ENCODE measurements at regions not wholly inside any gene's neighbourhood (a gene's known extent, or its start where the extent isn't known, plus 50 kb on each side); places are given as distances from the start of the nearest gene placed in this dataset.

GRCh38 chr10:129131457-129132132 is 335.4 kb upstream of the MGMT start:
- no peak for TF ChIP-seq CTCF (IDR thresholded peaks at IDR 0.05; ENCODE audit: insufficient read depth, low read length, poor library complexity, severe bottlenecking)
- no peak for DNase-seq (ENCODE audit: extremely low read depth, insufficient read length)
- H3K27me3 ChIP-seq (replicated peaks; ENCODE audit: control insufficient read depth, insufficient read depth, low read length) = no peaks in the 10 kb centered on the region
- H3K4me3 ChIP-seq (replicated peaks; ENCODE audit: low read depth, low read length) = no peak overlapping the region
- no peaks in the 10 kb centered on the region for H3K36me3 ChIP-seq (ENCODE audit: control insufficient read depth, insufficient read depth, low read length)

- Histone ChIP-seq H3K27me3 (replicated peaks; ENCODE audit: control insufficient read depth, insufficient read depth, low read length) (no peaks in the 10 kb centered on the region), H3K36me3 (ENCODE audit: control insufficient read depth, insufficient read depth, low read length) (no peaks in the 10 kb centered on the region), H3K4me3 (replicated peaks; ENCODE audit: low read depth, low read length) (no peak overlapping the region)
- TF ChIP-seq CTCF (IDR thresholded peaks at IDR 0.05; ENCODE audit: insufficient read depth, low read length, poor library complexity, severe bottlenecking) = no peak
- no peak for DNase-seq (ENCODE audit: extremely low read depth, insufficient read length)
These were observed 333.2 kb upstream of the MGMT start for GRCh38 chr10:129133856-129134255.

GRCh38 chr10:129134371-129134770 is 332.7 kb upstream of the MGMT start:
- H3K36me3 ChIP-seq (ENCODE audit: control insufficient read depth, insufficient read depth, low read length) = no peaks in the 10 kb centered on the region
- no peak for DNase-seq (ENCODE audit: extremely low read depth, insufficient read length)
- no peaks in the 10 kb centered on the region for H3K27me3 ChIP-seq (replicated peaks; ENCODE audit: control insufficient read depth, insufficient read depth, low read length)
- H3K4me3 ChIP-seq (replicated peaks; ENCODE audit: low read depth, low read length) = no peak overlapping the region
- no peak for TF ChIP-seq CTCF (IDR thresholded peaks at IDR 0.05; ENCODE audit: insufficient read depth, low read length, poor library complexity, severe bottlenecking)

- no peaks in the 10 kb centered on the region for H3K27me3 ChIP-seq (replicated peaks; ENCODE audit: control insufficient read depth, insufficient read depth, low read length)
- TF ChIP-seq CTCF (IDR thresholded peaks at IDR 0.05; ENCODE audit: insufficient read depth, low read length, poor library complexity, severe bottlenecking) = no peak
- no peak for DNase-seq (ENCODE audit: extremely low read depth, insufficient read length)
- H3K4me3 ChIP-seq (replicated peaks; ENCODE audit: low read depth, low read length) = no peak overlapping the region
- H3K36me3 ChIP-seq (ENCODE audit: control insufficient read depth, insufficient read depth, low read length) = no peaks in the 10 kb centered on the region
These were observed 331.4 kb upstream of the MGMT start for GRCh38 chr10:129135624-129136023.

- no peaks in the 10 kb centered on the region for H3K36me3 ChIP-seq (ENCODE audit: control insufficient read depth, insufficient read depth, low read length)
- H3K27me3 ChIP-seq (replicated peaks; ENCODE audit: control insufficient read depth, insufficient read depth, low read length) = no peaks in the 10 kb centered on the region
- no peak for DNase-seq (ENCODE audit: extremely low read depth, insufficient read length)
- no peak overlapping the region for H3K4me3 ChIP-seq (replicated peaks; ENCODE audit: low read depth, low read length)
- TF ChIP-seq CTCF (IDR thresholded peaks at IDR 0.05; ENCODE audit: insufficient read depth, low read length, poor library complexity, severe bottlenecking) = no peak
These were observed 331.0 kb upstream of the MGMT start for GRCh38 chr10:129136074-129136473.

- no peak overlapping the region for H3K4me3 ChIP-seq (replicated peaks; ENCODE audit: low read depth, low read length)
- H3K36me3 ChIP-seq (ENCODE audit: control insufficient read depth, insufficient read depth, low read length) = no peaks in the 10 kb centered on the region
- no peaks in the 10 kb centered on the region for H3K27me3 ChIP-seq (replicated peaks; ENCODE audit: control insufficient read depth, insufficient read depth, low read length)
- DNase-seq (ENCODE audit: extremely low read depth, insufficient read length) = no peak
- TF ChIP-seq CTCF (IDR thresholded peaks at IDR 0.05; ENCODE audit: insufficient read depth, low read length, poor library complexity, severe bottlenecking) = no peak
These were observed 330.1 kb upstream of the MGMT start for GRCh38 chr10:129136951-129137350.

All from GM06990 (cell line).